PFSK-1 (cell line): ENCODE measurements at regions not wholly inside any gene's neighbourhood (a gene's known extent, or its start where the extent isn't known, plus 50 kb on each side); places are given as distances from the start of the nearest gene placed in this dataset.

Experiments used
- FOXP2 ChIP-seq: optimal IDR thresholded peaks from 2 replicates; pipeline ENCODE3; 2011; ENCODE audit warnings: borderline replicate concordance, control low read depth, inconsistent platforms; ENCODE audit not compliant: insufficient read depth; ENCODE audit errors: extremely low read length, extremely low read depth
- POLR2AphosphoS5 ChIP-seq: IDR thresholded peaks from 2 replicates; pipeline ENCODE4 v1.6.1; 2012; ENCODE audit warnings: low read depth, mild to moderate bottlenecking, control low read depth, low read length, moderate library complexity
- REST ChIP-seq, 2 experiments: IDR thresholded peaks; 2 replicates each; pipeline versions ENCODE4 v1.6.1 to v1.8.0; 2011 to 2012; ENCODE audit warnings: low read depth in 2 of 2, low read length in 2 of 2, control low read depth in 1 of 2, inconsistent platforms in 1 of 2, mild to moderate bottlenecking in 1 of 2, moderate library complexity in 1 of 2; ENCODE audit not compliant: insufficient read depth in 1 of 2
- SIN3A ChIP-seq: IDR thresholded peaks from 2 replicates; pipeline ENCODE4 v1.6.1; 2012; ENCODE audit warnings: mild to moderate bottlenecking, low read length, moderate library complexity, borderline replicate concordance; ENCODE audit not compliant: insufficient read depth
- TAF1 ChIP-seq: IDR thresholded peaks from 2 replicates; pipeline ENCODE4 v1.6.1; 2012; ENCODE audit warnings: low read length, control low read depth, borderline replicate concordance; ENCODE audit not compliant: insufficient read depth

GRCh38 chr5:2014058-2014610, 131.4 kb upstream of the IRX4 start:
- TF ChIP-seq REST (IDR thresholded peaks at IDR 0.05; ENCODE audit: insufficient read depth in 1 of 2, low read depth in 2 of 2, low read length in 2 of 2) (no peak), FOXP2 (no peak), SIN3A (no peak), TAF1 (no peak), POLR2AphosphoS5 (no peak)

- TF ChIP-seq REST (IDR thresholded peaks at IDR 0.05; ENCODE audit: insufficient read depth in 1 of 2, low read depth in 2 of 2, low read length in 2 of 2), result no peak
- no peak for TF ChIP-seq POLR2AphosphoS5
- TF ChIP-seq SIN3A, result no peak
- no peak for TF ChIP-seq FOXP2
- TF ChIP-seq TAF1, result no peak
These were observed 130.8 kb upstream of the IRX4 start for GRCh38 chr5:2013301-2014057.

- TF ChIP-seq FOXP2, result no peak
- no peak for TF ChIP-seq SIN3A
- no peak for TF ChIP-seq TAF1
- TF ChIP-seq REST (IDR thresholded peaks at IDR 0.05; ENCODE audit: insufficient read depth in 1 of 2, low read depth in 2 of 2, low read length in 2 of 2), result no peak
- no peak for TF ChIP-seq POLR2AphosphoS5
These were observed 130.2 kb upstream of the IRX4 start for GRCh38 chr5:2012885-2013284.

GRCh38 chr5:2011481-2012411, 129.0 kb upstream of the IRX4 start:
- TF ChIP-seq REST (IDR thresholded peaks at IDR 0.05; ENCODE audit: insufficient read depth in 1 of 2, low read depth in 2 of 2, low read length in 2 of 2) (no peak), POLR2AphosphoS5 (no peak)
